ENCODE measurements at regions not wholly inside any gene's neighbourhood (a gene's known extent, or its start where the extent isn't known, plus 50 kb on each side); places are given as distances from the start of the nearest gene placed in this dataset.
A peak's percentile ranks its signal among the peaks of the same experiment; 100 is the strongest.

DNA sequence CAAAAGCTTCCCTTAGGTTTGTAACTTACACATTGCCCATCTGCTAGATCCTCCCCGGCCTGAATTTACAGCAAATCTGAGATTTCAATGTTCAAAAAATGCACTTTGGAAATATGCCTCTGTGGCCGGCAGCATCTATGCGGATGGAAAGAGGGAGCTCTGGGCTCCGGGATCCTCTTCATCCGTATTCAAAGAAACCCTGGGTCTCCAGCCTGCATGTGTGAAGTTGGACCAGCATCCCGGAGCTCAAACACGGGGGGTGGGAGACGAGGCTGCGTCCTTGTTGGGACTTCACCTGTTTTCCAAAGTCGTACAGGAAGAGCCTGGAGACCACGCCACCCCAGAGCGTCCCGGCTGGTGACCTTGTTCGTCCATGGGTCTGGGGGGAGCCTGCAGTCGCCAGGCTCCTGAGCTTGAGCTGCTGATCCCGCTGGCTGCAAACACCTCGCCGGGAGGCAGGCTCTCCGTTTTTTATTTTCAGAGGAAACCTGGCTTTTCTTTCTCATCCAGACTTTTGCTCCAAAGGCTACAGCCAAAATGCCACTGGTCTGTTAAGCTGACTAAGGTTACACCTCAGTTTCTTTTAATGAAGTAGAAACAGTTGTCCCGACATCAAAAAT lies 77.4 kb downstream of the PTGR3 start:
- peak overlapping the region; percentile 0; the same call in 1 of the 2 replicates for H3K4me3 ChIP-seq (ENCODE audit: low read depth, low read length)
- DNase-seq (ENCODE audit: low read depth, low spot score): no peak
- no peak overlapping the region for H3K27ac ChIP-seq (ENCODE audit: low read depth, low read length)
- CTCF ChIA-PET: interaction anchor here (0.6 to 1.6 kb wide), 9 partner anchors 11 to 1308 kb away, joined by 3 to 7 read pairs (median 3); no protein-coding TSS in a partner anchor
- no peaks in the 10 kb centered on the region for H3K27me3 ChIP-seq (ENCODE audit: control insufficient read depth, insufficient read depth, low read length)
- peaks cover 7% of the 10 kb centered on the region; the same call in 1 of the 2 replicates for H3K9me3 ChIP-seq (ENCODE audit: control insufficient read depth, insufficient read depth, low read length)
- POLR2A ChIA-PET: no interaction called here
- TF ChIP-seq, protein P1, sequence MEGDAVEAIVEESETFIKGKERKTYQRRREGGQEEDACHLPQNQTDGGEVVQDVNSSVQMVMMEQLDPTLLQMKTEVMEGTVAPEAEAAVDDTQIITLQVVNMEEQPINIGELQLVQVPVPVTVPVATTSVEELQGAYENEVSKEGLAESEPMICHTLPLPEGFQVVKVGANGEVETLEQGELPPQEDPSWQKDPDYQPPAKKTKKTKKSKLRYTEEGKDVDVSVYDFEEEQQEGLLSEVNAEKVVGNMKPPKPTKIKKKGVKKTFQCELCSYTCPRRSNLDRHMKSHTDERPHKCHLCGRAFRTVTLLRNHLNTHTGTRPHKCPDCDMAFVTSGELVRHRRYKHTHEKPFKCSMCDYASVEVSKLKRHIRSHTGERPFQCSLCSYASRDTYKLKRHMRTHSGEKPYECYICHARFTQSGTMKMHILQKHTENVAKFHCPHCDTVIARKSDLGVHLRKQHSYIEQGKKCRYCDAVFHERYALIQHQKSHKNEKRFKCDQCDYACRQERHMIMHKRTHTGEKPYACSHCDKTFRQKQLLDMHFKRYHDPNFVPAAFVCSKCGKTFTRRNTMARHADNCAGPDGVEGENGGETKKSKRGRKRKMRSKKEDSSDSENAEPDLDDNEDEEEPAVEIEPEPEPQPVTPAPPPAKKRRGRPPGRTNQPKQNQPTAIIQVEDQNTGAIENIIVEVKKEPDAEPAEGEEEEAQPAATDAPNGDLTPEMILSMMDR (IDR thresholded peaks at IDR 0.05; ENCODE audit: low read depth, low read length): no peak

DNA sequence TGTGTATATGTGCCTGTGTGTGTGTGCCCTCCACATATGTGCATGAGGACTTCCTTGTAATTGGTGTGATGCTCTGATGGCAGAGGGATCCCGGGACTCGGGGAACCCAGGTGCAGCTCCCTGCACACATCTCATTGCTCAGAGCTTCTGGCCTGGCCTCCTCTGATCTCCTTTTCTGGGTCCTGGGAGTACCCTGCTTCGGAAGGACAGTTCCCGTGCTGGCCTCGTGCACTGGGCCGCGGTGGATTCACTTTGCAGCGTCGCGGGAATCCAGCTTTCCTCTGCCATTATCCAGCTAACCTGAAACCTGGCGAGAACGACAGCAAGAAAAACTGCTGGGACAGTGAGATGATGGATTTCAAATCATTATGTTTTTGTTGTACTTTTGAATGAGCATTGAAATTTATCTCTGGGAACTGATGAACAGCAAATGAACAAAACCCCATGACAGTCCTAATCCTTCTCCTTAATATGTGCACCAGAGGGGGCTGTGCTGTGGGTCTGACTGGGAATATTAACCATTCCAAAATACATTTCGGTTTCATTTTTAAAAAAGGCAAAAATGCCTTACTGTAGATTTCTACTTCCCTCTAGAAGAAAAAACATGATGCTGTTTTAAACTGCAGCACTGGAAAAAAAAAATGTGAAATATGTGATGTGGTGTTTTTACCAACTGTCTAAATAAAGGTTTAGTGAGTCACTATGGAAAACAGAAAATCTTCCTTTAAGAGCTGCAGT lies 78.2 kb downstream of the PTGR3 start:
- no peak for DNase-seq (ENCODE audit: low read depth, low spot score)
- TF ChIP-seq, protein P1 (IDR thresholded peaks at IDR 0.05; ENCODE audit: low read depth, low read length): peak; percentile 40
- Histone ChIP-seq H3K27ac (ENCODE audit: low read depth, low read length) (no peak overlapping the region), H3K4me3 (ENCODE audit: low read depth, low read length) (peak overlapping the region; percentile 0; the same call in 1 of the 2 replicates), H3K27me3 (ENCODE audit: control insufficient read depth, insufficient read depth, low read length) (no peaks in the 10 kb centered on the region), H3K9me3 (ENCODE audit: control insufficient read depth, insufficient read depth, low read length) (peaks cover 7% of the 10 kb centered on the region; the same call in 1 of the 2 replicates)
- ChIA-PET CTCF (interaction anchor here (0.6 to 1.6 kb wide), 9 partner anchors 12 to 1308 kb away, joined by 3 to 7 read pairs (median 3); no protein-coding TSS in a partner anchor), POLR2A (no interaction called here)

DNA sequence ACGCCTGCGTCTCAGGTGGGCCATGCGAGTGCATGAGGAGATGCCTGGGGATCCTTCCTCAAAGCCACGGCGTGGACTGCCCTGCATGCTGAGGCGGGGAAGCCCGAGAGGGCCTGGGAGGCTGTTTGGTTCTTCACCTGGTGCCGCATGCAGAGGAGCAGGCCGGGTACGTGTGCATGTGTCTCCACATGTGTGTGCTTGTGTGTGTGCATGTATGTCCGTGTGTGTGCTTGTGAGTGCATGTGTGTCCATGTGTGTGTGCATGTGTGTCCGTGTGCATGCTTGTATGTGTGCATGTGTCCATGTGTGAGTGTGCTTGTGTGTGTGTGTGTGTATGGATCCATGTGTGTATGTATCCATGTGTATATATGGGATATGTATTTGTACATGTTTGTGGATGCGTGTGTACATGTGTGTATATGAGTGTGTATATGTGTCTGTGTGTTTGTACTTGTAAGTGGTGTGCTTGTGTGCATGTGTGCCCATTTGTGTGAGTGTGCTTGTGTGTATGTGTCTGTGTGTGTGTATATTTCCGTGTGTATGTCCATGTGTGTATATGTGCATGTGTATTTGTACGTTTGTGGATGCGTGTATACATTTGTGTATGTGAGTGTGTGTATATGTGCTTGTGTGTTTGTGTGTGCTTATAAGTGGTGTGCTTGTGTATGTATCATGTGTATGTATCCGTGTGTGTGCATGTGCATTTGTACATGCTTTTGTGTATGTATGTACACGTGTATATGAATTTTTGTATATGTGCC lies 79.0 kb downstream of the PTGR3 start:
- CTCF ChIA-PET: interaction anchor here (1.1 kb wide), 1 partner anchor 38 kb away, joined by 3 read pairs; no protein-coding TSS in a partner anchor
- no peak overlapping the region for H3K27ac ChIP-seq (ENCODE audit: low read depth, low read length)
- no peak for DNase-seq (ENCODE audit: low read depth, low spot score)
- H3K4me3 ChIP-seq (ENCODE audit: low read depth, low read length): no peak overlapping the region
- POLR2A ChIA-PET: no interaction called here
- no peaks in the 10 kb centered on the region for H3K27me3 ChIP-seq (ENCODE audit: control insufficient read depth, insufficient read depth, low read length)
- TF ChIP-seq, protein P1 (IDR thresholded peaks at IDR 0.05; ENCODE audit: low read depth, low read length): no peak
- H3K9me3 ChIP-seq (ENCODE audit: control insufficient read depth, insufficient read depth, low read length): peaks cover 7% of the 10 kb centered on the region; the same call in 1 of the 2 replicates

GRCh38 chr18:75128911-75129716 lies 79.8 kb downstream of the PTGR3 start:
- no peak for DNase-seq (ENCODE audit: low read depth, low spot score)
- no peak overlapping the region for H3K4me3 ChIP-seq (ENCODE audit: low read depth, low read length)
- H3K9me3 ChIP-seq (ENCODE audit: control insufficient read depth, insufficient read depth, low read length): peaks cover 5% of the 10 kb centered on the region; the same call in 1 of the 2 replicates
- H3K27ac ChIP-seq (ENCODE audit: low read depth, low read length): no peak overlapping the region
- TF ChIP-seq, protein P1 (IDR thresholded peaks at IDR 0.05; ENCODE audit: low read depth, low read length): no peak
- ChIA-PET POLR2A (no interaction called here), CTCF (no interaction called here)
- no peaks in the 10 kb centered on the region for H3K27me3 ChIP-seq (ENCODE audit: control insufficient read depth, insufficient read depth, low read length)

All from AG04450 (cell line).